ENCODE measurements at regions not wholly inside any gene's neighbourhood (a gene's known extent, or its start where the extent isn't known, plus 50 kb on each side); places are given as distances from the start of the nearest gene placed in this dataset.

DNA sequence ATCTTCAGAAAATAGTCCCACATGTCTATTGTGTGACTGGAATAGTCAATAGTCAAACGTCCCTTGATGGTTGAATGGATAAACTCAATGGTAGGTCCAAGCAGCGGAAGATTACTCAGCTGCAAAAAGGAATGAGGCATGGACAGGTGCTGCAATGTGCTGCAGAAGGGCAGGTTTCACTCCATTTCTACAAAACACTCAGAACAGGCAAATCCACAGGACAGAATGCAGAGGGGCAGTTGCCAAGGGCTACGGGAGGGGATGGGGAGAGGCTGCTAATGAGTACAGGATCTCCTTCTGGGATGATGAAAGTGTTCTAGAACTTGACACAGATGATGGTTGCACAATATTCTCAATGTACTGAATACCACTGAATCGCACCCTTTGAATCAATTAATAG is 151.0 kb downstream of the RBFOX3 start:
- no peak for DNase-seq (ENCODE audit: low read depth)
- no peak overlapping the region for H3K4me3 ChIP-seq (ENCODE audit: low read depth, low read length)
- TF ChIP-seq POLR2A (IDR thresholded peaks at IDR 0.05; ENCODE audit: extremely low read depth, insufficient read length) (no peak), MYC (IDR thresholded peaks at IDR 0.05; ENCODE audit: low read depth, low read length) (no peak)
- TF ChIP-seq, protein P1, sequence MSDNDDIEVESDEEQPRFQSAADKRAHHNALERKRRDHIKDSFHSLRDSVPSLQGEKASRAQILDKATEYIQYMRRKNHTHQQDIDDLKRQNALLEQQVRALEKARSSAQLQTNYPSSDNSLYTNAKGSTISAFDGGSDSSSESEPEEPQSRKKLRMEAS (IDR thresholded peaks at IDR 0.05; ENCODE audit: low read depth, low read length) = no peak
- TF ChIP-seq, protein P2, sequence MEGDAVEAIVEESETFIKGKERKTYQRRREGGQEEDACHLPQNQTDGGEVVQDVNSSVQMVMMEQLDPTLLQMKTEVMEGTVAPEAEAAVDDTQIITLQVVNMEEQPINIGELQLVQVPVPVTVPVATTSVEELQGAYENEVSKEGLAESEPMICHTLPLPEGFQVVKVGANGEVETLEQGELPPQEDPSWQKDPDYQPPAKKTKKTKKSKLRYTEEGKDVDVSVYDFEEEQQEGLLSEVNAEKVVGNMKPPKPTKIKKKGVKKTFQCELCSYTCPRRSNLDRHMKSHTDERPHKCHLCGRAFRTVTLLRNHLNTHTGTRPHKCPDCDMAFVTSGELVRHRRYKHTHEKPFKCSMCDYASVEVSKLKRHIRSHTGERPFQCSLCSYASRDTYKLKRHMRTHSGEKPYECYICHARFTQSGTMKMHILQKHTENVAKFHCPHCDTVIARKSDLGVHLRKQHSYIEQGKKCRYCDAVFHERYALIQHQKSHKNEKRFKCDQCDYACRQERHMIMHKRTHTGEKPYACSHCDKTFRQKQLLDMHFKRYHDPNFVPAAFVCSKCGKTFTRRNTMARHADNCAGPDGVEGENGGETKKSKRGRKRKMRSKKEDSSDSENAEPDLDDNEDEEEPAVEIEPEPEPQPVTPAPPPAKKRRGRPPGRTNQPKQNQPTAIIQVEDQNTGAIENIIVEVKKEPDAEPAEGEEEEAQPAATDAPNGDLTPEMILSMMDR (IDR thresholded peaks at IDR 0.05; ENCODE audit: low read depth, low read length) = no peak

DNA sequence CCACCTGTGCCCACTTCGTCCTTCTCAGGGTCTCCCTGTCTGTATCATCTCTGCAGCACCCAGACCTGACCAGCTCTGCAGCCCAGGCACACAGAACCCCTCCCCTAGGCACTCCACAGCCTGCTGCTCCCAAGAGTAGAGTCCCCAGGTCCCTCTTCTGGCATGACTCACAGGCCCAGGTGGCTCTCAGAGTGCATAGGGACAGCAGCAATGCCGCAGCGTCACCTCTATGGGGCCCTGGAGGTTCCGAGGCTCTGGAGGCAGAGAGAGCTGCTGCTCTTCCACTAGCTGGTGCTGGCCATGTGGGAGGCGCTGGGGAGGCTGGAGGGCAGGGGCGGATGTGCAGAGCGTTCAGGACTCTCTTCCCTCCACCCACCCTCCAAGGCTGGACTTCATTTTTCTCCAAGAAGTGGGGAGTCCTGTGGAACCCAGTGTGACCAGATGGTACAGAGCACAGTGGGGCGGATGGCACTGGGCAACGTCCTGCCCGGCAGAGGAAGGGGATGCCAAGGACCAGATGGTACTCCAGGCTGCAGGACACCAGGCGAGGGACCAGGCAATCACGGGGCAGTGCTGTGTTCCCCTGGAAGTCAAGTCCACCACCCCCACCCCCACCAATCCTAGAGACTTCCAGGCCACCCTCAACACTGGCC is 151.7 kb downstream of the RBFOX3 start:
- H3K4me3 ChIP-seq (ENCODE audit: low read depth, low read length) = no peak overlapping the region
- TF ChIP-seq, protein P1 (IDR thresholded peaks at IDR 0.05; ENCODE audit: low read depth, low read length) = no peak
- TF ChIP-seq POLR2A (IDR thresholded peaks at IDR 0.05; ENCODE audit: extremely low read depth, insufficient read length) (no peak), MYC (IDR thresholded peaks at IDR 0.05; ENCODE audit: low read depth, low read length) (no peak)
- TF ChIP-seq, protein P2 (IDR thresholded peaks at IDR 0.05; ENCODE audit: low read depth, low read length) = no peak
- no peak for DNase-seq (ENCODE audit: low read depth)

DNA sequence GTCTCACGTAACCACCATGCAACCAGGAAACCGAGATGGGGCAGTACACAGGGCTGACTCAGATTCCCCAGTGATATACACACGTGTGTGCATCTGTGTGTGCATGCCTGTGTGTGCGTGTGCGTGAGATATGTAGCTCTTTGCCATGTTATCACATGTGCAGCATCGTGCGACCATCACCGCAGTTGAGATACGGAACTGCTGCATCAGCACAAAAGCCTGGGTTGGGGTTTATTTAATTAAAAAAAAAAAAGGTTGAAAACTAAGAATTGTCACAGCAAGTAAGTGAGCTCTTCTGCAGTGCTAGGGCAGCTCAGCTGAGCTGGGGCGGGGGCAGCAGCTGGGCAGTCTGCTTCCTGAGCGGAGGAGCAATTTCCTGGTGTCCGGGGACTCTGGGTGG is 152.5 kb downstream of the RBFOX3 start:
- no peak for TF ChIP-seq POLR2A (IDR thresholded peaks at IDR 0.05; ENCODE audit: extremely low read depth, insufficient read length)
- TF ChIP-seq, protein P1 (IDR thresholded peaks at IDR 0.05; ENCODE audit: low read depth, low read length) = no peak
- no peak overlapping the region for H3K4me3 ChIP-seq (ENCODE audit: low read depth, low read length)
- no peak for DNase-seq (ENCODE audit: low read depth)

DNA sequence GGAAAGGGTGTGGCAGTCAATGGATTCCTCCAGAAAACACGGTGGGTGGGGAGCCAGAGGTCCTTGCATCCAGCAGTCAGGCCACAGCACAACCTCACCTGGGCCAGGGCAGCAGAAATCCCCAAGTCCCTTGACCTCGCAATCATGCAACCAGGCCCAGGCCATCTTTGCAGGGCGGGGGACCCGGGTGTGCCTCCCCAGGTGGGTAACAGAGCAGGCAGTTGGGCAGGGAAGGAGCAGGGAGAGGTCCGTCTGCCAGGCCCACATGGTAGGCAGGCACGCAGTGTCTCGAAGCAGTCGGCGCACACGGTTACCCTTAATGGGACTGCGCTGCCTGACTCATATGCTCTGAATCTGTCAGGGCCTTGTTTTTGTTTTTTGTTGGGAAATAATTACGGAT is 153.0 kb downstream of the RBFOX3 start:
- H3K4me3 ChIP-seq (ENCODE audit: low read depth, low read length) = no peak overlapping the region
- TF ChIP-seq MYC (IDR thresholded peaks at IDR 0.05; ENCODE audit: low read depth, low read length) = no peak
- TF ChIP-seq, protein P1 (IDR thresholded peaks at IDR 0.05; ENCODE audit: low read depth, low read length) = no peak
- no peak for DNase-seq (ENCODE audit: low read depth)

DNA sequence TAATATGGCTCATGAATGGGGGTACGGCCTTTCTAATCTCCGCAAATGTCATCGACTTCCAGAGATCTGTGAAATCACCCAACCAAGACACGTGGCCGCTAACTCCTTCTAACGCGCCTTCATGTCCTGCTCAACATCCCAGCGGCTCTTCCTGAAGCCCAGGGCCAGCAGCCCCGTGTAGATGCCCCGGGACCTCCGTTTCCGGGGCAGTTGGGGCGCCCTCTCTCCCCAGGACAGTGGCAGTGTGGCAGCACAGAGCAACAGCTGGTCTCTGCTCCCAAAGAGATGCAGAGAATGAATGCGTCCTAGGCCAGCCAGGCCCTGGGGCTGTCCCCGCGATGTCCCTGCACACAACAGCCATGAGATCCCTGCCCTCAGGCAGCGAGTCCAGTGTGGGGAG is 153.5 kb downstream of the RBFOX3 start:
- no peak for DNase-seq (ENCODE audit: low read depth)
- TF ChIP-seq, protein P2 (IDR thresholded peaks at IDR 0.05; ENCODE audit: low read depth, low read length) = no peak
- TF ChIP-seq MYC (IDR thresholded peaks at IDR 0.05; ENCODE audit: low read depth, low read length) (no peak), POLR2A (IDR thresholded peaks at IDR 0.05; ENCODE audit: extremely low read depth, insufficient read length) (no peak)
- TF ChIP-seq, protein P1 (IDR thresholded peaks at IDR 0.05; ENCODE audit: low read depth, low read length) = no peak
- no peak overlapping the region for H3K4me3 ChIP-seq (ENCODE audit: low read depth, low read length)

DNA sequence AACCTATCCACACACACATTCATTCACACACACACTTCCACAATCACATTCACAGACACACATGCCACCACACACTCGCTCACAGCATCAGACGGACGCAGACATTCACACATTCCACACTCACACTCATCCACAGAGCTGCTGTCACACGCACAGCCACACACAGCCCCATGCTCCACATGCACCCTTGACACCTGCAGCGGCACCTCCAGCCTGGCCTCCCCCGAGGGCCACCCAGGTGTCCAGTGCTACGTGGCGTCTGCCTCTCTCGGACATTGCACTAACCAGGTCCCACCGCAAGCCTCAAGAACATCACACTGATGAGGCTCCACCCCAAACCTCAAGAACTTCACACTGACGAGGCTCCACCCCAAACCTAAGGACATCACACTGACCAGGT is 155.2 kb downstream of the RBFOX3 start:
- TF ChIP-seq, protein P2 (IDR thresholded peaks at IDR 0.05; ENCODE audit: low read depth, low read length) = no peak
- TF ChIP-seq MYC (IDR thresholded peaks at IDR 0.05; ENCODE audit: low read depth, low read length) (no peak), POLR2A (IDR thresholded peaks at IDR 0.05; ENCODE audit: extremely low read depth, insufficient read length) (no peak)
- TF ChIP-seq, protein P1 (IDR thresholded peaks at IDR 0.05; ENCODE audit: low read depth, low read length) = no peak
- DNase-seq (ENCODE audit: low read depth) = no peak
- no peak overlapping the region for H3K4me3 ChIP-seq (ENCODE audit: low read depth, low read length)
